MM.1S (cell line): ENCODE measurements at regions not wholly inside any gene's neighbourhood (a gene's known extent, or its start where the extent isn't known, plus 50 kb on each side); places are given as distances from the start of the nearest gene placed in this dataset.

Experiments
- CTCF ChIP-seq: fragments of 300-600 bp; sonication (generic); IDR thresholded peaks from 2 replicates; pipeline ENCODE4 v1.5.1; 2016; ENCODE audit warnings: antibody characterized with exemption, low read length, mixed read lengths
- EZH2phosphoT487 ChIP-seq: fragments of 300-600 bp; sonication (generic); IDR thresholded peaks from 2 replicates; pipeline ENCODE4 v1.6.1; 2018; ENCODE audit warnings: antibody characterized with exemption, low read length

GRCh38 chr11:134642206-134642605 lies 230.2 kb upstream of the B3GAT1 start:
- TF ChIP-seq CTCF = no peak
- TF ChIP-seq EZH2phosphoT487 = no peak
